ENCODE measurements at regions not wholly inside any gene's neighbourhood (a gene's known extent, or its start where the extent isn't known, plus 50 kb on each side); places are given as distances from the start of the nearest gene placed in this dataset.

DNA sequence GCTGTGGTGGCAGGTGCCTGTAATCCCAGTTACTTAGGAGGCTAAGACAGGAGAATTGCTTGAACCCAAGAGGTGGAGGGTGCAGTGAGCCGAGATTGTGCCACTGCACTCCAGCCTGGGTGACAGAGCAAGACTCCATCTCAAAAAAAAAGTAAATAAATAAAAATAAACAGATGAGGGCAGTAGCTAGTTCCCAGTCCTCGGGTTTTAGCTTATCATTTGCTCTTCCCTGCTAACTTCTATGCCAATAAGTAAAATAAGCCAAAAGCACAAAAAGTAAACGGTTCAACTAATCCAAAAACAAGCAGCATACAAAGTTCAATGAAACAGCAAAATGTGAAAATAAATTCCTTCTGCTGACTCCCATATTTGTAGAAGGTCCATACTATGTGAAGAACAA, 133.0 kb upstream of the TMCC3 start:
- no peaks in the 10 kb centered on the region; the same call in 1 of the 2 replicates for H3F3A ChIP-seq (ENCODE audit: insufficient read depth, low read depth)
- no peak for DNase-seq
- no peak overlapping the region for H2AFZ ChIP-seq
- no peaks in the 10 kb centered on the region for H3K27me3 ChIP-seq (ENCODE audit: insufficient read depth, low read depth)
- H3K4me1 ChIP-seq (replicated peaks; ENCODE audit: insufficient read depth), result no peaks in the 10 kb centered on the region
- H3K4me2 ChIP-seq, result no peak overlapping the region
- ChIA-PET CTCF (no interaction called here), POLR2A (ENCODE audit: unreplicated experiment) (interaction anchor here (0.6 to 0.7 kb wide), 2 partner anchors 41 to 112 kb away, joined by 3 to 4 read pairs; no protein-coding TSS in a partner anchor)
- H3K4me3 ChIP-seq, result no peak overlapping the region
- no peaks in the 10 kb centered on the region for H3K79me2 ChIP-seq (ENCODE audit: low read depth)
- H4K20me1 ChIP-seq (ENCODE audit: insufficient read depth), result no peaks in the 10 kb centered on the region
- no peaks in the 10 kb centered on the region for H3K9me3 ChIP-seq (ENCODE audit: insufficient read depth, low read depth)
- BruUV-seq (replicated peaks), result no TSS peak
- intact Hi-C loops (cut with micrococcal nuclease; ENCODE audit: unreplicated experiment), result no loop called here
- H3K27ac ChIP-seq, result no peak overlapping the region
- TF ChIP-seq EZH2 (IDR thresholded peaks at IDR 0.05; ENCODE audit: low read depth) (no peak), CTCF (conservative IDR thresholded peaks at IDR 0.05) (no peak)
- no peaks in the 10 kb centered on the region for H3K36me3 ChIP-seq (ENCODE audit: low read depth)
- H3K9me2 ChIP-seq (ENCODE audit: insufficient read depth), result no peaks in the 10 kb centered on the region

- CTCF ChIA-PET, result no interaction called here
- DNase-seq, result no peak
- Histone ChIP-seq H3K36me3 (ENCODE audit: low read depth) (no peaks in the 10 kb centered on the region), H3K4me1 (replicated peaks; ENCODE audit: insufficient read depth) (no peaks in the 10 kb centered on the region), H3K27ac (no peak overlapping the region), H3K9me2 (ENCODE audit: insufficient read depth) (no peaks in the 10 kb centered on the region), H3K27me3 (ENCODE audit: insufficient read depth, low read depth) (no peaks in the 10 kb centered on the region), H3K9me3 (ENCODE audit: insufficient read depth, low read depth) (no peaks in the 10 kb centered on the region), H3K79me2 (ENCODE audit: low read depth) (no peaks in the 10 kb centered on the region), H3F3A (ENCODE audit: insufficient read depth, low read depth) (no peaks in the 10 kb centered on the region; the same call in 1 of the 2 replicates), H3K4me3 (no peak overlapping the region), H4K20me1 (ENCODE audit: insufficient read depth) (no peaks in the 10 kb centered on the region), H2AFZ (no peak overlapping the region), H3K4me2 (no peak overlapping the region)
- POLR2A ChIA-PET (ENCODE audit: unreplicated experiment), result no interaction called here
- BruUV-seq (replicated peaks), result no TSS peak
- no peak for TF ChIP-seq CTCF (conservative IDR thresholded peaks at IDR 0.05)
- TF ChIP-seq EZH2 (IDR thresholded peaks at IDR 0.05; ENCODE audit: low read depth), result no peak
- intact Hi-C loops (cut with micrococcal nuclease; ENCODE audit: unreplicated experiment), result no loop called here
Measured at GRCh38 chr12:94781835-94782234, 131.5 kb upstream of the TMCC3 start.

GRCh38 chr12:94779485-94779884, 129.1 kb upstream of the TMCC3 start:
- BruUV-seq (replicated peaks), result no TSS peak
- CTCF ChIA-PET, result no interaction called here
- no peaks in the 10 kb centered on the region for H3K4me1 ChIP-seq (replicated peaks; ENCODE audit: insufficient read depth)
- no peaks in the 10 kb centered on the region for H4K20me1 ChIP-seq (ENCODE audit: insufficient read depth)
- no peaks in the 10 kb centered on the region for H3K36me3 ChIP-seq (ENCODE audit: low read depth)
- H3K79me2 ChIP-seq (ENCODE audit: low read depth), result no peaks in the 10 kb centered on the region
- no peaks in the 10 kb centered on the region for H3K27me3 ChIP-seq (ENCODE audit: insufficient read depth, low read depth)
- no peaks in the 10 kb centered on the region; the same call in 1 of the 2 replicates for H3F3A ChIP-seq (ENCODE audit: insufficient read depth, low read depth)
- H3K4me2 ChIP-seq, result no peak overlapping the region
- H3K9me3 ChIP-seq (ENCODE audit: insufficient read depth, low read depth), result no peaks in the 10 kb centered on the region
- H3K27ac ChIP-seq, result no peak overlapping the region
- H3K4me3 ChIP-seq, result no peak overlapping the region
- H3K9me2 ChIP-seq (ENCODE audit: insufficient read depth), result no peaks in the 10 kb centered on the region
- POLR2A ChIA-PET (ENCODE audit: unreplicated experiment), result no interaction called here
- no peak for DNase-seq
- no peak for TF ChIP-seq CTCF (conservative IDR thresholded peaks at IDR 0.05)
- TF ChIP-seq EZH2 (IDR thresholded peaks at IDR 0.05; ENCODE audit: low read depth), result no peak
- no peak overlapping the region for H2AFZ ChIP-seq
- intact Hi-C loops (cut with micrococcal nuclease; ENCODE audit: unreplicated experiment), result no loop called here
